ENCODE measurements at regions not wholly inside any gene's neighbourhood (a gene's known extent, or its start where the extent isn't known, plus 50 kb on each side); places are given as distances from the start of the nearest gene placed in this dataset.
"Not testable (repeated sequence)": the region's sequence is repeated elsewhere in the genome, so short reads cannot be mapped to it uniquely, and the experiment has no call there.

- Histone ChIP-seq H3K4me2 (no peak overlapping the region), H2AFZ (ENCODE audit: low read depth) (peak overlapping the region; percentile 47; the same call in 1 of the 2 replicates), H3K27ac (no peak overlapping the region), H3K4me3 (IDR thresholded peaks at IDR 0.05; ENCODE audit: insufficient read depth, low read depth, low read length) (no peak overlapping the region), H3K79me2 (ENCODE audit: insufficient read depth, low read depth) (no peaks in the 10 kb centered on the region), H3K36me3 (ENCODE audit: insufficient read depth) (no peaks in the 10 kb centered on the region), H3K9ac (no peak overlapping the region), H3K4me1 (ENCODE audit: low read depth, poor library complexity, severe bottlenecking) (no peaks in the 10 kb centered on the region), H4K20me1 (ENCODE audit: insufficient read depth) (no peaks in the 10 kb centered on the region), H3K27me3 (ENCODE audit: insufficient read depth, low read depth) (no peaks in the 10 kb centered on the region)
- TF ChIP-seq, protein P1, sequence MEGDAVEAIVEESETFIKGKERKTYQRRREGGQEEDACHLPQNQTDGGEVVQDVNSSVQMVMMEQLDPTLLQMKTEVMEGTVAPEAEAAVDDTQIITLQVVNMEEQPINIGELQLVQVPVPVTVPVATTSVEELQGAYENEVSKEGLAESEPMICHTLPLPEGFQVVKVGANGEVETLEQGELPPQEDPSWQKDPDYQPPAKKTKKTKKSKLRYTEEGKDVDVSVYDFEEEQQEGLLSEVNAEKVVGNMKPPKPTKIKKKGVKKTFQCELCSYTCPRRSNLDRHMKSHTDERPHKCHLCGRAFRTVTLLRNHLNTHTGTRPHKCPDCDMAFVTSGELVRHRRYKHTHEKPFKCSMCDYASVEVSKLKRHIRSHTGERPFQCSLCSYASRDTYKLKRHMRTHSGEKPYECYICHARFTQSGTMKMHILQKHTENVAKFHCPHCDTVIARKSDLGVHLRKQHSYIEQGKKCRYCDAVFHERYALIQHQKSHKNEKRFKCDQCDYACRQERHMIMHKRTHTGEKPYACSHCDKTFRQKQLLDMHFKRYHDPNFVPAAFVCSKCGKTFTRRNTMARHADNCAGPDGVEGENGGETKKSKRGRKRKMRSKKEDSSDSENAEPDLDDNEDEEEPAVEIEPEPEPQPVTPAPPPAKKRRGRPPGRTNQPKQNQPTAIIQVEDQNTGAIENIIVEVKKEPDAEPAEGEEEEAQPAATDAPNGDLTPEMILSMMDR (conservative IDR thresholded peaks at IDR 0.05; ENCODE audit: low read depth, low read length): no peak
These were observed 77.8 kb upstream of the DMRT1 start for GRCh38 chr9:763692-764091.

GRCh38 chr9:764105-764524 lies 77.4 kb upstream of the DMRT1 start:
- Histone ChIP-seq H3K4me2 (no peak overlapping the region), H3K27me3 (ENCODE audit: insufficient read depth, low read depth) (no peaks in the 10 kb centered on the region), H3K79me2 (ENCODE audit: insufficient read depth, low read depth) (no peaks in the 10 kb centered on the region), H3K4me1 (ENCODE audit: low read depth, poor library complexity, severe bottlenecking) (no peaks in the 10 kb centered on the region), H3K4me3 (IDR thresholded peaks at IDR 0.05; ENCODE audit: insufficient read depth, low read depth, low read length) (no peak overlapping the region), H4K20me1 (ENCODE audit: insufficient read depth) (no peaks in the 10 kb centered on the region), H3K36me3 (ENCODE audit: insufficient read depth) (no peaks in the 10 kb centered on the region), H3K27ac (no peak overlapping the region), H2AFZ (ENCODE audit: low read depth) (peak overlapping the region; percentile 47; the same call in 1 of the 2 replicates), H3K9ac (no peak overlapping the region)
- TF ChIP-seq, protein P1 (conservative IDR thresholded peaks at IDR 0.05; ENCODE audit: low read depth, low read length): peak; percentile 85

DNA sequence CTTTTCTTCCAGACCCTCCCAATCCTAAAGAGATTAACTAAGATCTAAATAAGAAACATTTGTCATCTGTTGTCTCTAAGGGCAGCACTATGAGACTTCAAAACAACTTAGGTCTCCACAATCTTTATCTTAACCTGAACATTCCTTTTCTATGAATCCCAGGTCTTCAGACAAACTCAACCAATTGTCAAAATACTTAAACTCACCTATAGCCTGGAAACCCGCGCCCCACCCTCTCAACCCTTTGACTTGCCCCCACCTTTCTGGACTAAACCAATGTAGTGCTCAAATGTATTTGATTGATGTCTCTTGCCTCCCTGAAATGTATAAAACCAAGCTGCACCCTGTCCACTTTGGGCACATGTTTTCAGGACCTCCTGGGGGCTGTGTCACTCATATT lies 76.5 kb upstream of the DMRT1 start:
- Histone ChIP-seq H3K9ac (no peak overlapping the region), H3K36me3 (ENCODE audit: insufficient read depth) (no peaks in the 10 kb centered on the region), H2AFZ (ENCODE audit: low read depth) (no peak overlapping the region), H3K4me2 (no peak overlapping the region), H3K79me2 (ENCODE audit: insufficient read depth, low read depth) (no peaks in the 10 kb centered on the region), H3K4me1 (ENCODE audit: low read depth, poor library complexity, severe bottlenecking) (no peaks in the 10 kb centered on the region), H4K20me1 (ENCODE audit: insufficient read depth) (no peaks in the 10 kb centered on the region), H3K27me3 (ENCODE audit: insufficient read depth, low read depth) (no peaks in the 10 kb centered on the region), H3K4me3 (IDR thresholded peaks at IDR 0.05; ENCODE audit: insufficient read depth, low read depth, low read length) (no peak overlapping the region), H3K27ac (no peak overlapping the region)
- TF ChIP-seq, protein P1 (conservative IDR thresholded peaks at IDR 0.05; ENCODE audit: low read depth, low read length): no peak

DNA sequence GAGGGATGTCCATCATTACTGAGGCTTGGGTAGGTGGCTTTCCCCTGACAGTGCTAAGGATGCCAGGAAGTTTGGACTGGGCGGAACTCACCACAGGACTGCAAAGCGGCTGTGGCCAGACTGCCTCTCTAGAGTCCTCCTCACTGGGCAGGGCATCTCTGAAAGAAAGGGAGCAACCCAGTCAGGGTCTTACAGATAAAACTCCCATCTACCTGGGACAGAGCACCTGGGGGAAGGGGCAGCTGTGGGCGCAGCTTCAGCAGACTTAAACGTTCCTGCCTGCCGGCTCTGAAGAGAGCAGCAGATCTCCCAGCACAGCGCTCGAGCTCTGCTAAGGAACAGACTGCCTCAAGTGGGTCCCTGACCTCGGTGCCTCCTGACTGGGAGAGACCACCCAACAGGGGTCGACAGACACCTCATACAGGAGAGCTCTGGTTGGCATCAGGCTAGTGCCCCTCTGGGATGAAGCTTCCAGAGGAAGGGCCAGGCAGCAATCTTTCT lies 74.4 kb upstream of the DMRT1 start:
- H3K4me2 ChIP-seq; H3K4me1 ChIP-seq (ENCODE audit: low read depth, poor library complexity, severe bottlenecking); H3K9ac ChIP-seq; H3K4me3 ChIP-seq (IDR thresholded peaks at IDR 0.05; ENCODE audit: insufficient read depth, low read depth, low read length); H2AFZ ChIP-seq (ENCODE audit: low read depth); H3K36me3 ChIP-seq (ENCODE audit: insufficient read depth); H4K20me1 ChIP-seq (ENCODE audit: insufficient read depth); H3K27ac ChIP-seq; H3K79me2 ChIP-seq (ENCODE audit: insufficient read depth, low read depth); H3K27me3 ChIP-seq (ENCODE audit: insufficient read depth, low read depth): not testable (repeated sequence)

DNA sequence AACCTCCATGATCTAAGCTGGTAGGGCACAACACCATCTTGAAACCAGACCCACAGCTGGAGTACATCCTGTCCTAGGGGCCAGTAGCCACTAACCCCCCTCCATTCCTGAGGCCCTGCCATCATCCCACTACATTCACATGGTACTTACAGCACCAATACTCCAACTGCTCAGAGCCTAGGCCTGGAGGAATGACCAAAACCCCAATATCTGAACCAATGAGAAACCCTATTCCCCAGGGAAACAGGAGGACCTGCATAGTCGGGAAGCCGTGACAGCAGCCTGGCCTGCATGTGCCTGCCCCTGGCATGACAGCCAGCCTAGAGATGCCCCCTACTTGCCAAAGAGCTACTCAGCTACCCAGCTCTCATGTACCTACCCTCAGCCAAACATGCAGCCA lies 65.4 kb upstream of the DMRT1 start:
- Histone ChIP-seq H3K9ac (no peak overlapping the region), H3K36me3 (ENCODE audit: insufficient read depth) (no peaks in the 10 kb centered on the region), H2AFZ (ENCODE audit: low read depth) (no peak overlapping the region), H4K20me1 (ENCODE audit: insufficient read depth) (no peaks in the 10 kb centered on the region), H3K4me2 (no peak overlapping the region), H3K27ac (no peak overlapping the region), H3K79me2 (ENCODE audit: insufficient read depth, low read depth) (no peaks in the 10 kb centered on the region), H3K27me3 (ENCODE audit: insufficient read depth, low read depth) (no peaks in the 10 kb centered on the region), H3K4me1 (ENCODE audit: low read depth, poor library complexity, severe bottlenecking) (no peaks in the 10 kb centered on the region), H3K4me3 (IDR thresholded peaks at IDR 0.05; ENCODE audit: insufficient read depth, low read depth, low read length) (no peak overlapping the region)
- TF ChIP-seq, protein P1 (conservative IDR thresholded peaks at IDR 0.05; ENCODE audit: low read depth, low read length): no peak

Measured in KMS-11 (cell line).